NCI-H524 treated with DMSO at 0.1 percent for 48 hours (cell line): ENCODE measurements at regions not wholly inside any gene's neighbourhood (a gene's known extent, or its start where the extent isn't known, plus 50 kb on each side); places are given as distances from the start of the nearest gene placed in this dataset.

Experiments
- DNase-seq: peaks from one replicate; lab custom pipeline; 2025; lab: John Stamatoyannopoulos, UW

DNA sequence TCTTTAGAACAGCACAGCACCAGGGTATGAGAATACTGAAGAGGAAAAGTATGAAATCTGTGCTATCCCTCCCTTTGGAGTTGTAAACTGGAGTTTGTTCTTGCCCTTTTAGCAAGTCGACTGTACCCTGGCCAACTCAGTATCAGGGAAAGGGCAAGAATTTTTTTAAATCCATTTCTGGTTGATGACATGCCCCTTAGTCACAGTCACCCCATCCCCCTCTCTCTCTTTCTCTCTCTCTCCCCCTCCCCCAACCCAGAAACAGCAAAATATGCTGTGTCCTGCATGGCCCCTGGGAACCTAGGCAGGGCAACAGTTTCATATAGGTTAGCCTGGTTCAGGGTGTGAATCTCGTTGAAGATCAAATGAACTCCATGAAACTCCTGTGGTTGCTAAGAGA is 177.7 kb upstream of the ADO start:
- no peak for DNase-seq

GRCh38 chr10:62627983-62628382 is 176.5 kb upstream of the ADO start:
- DNase-seq, result no peak

GRCh38 chr10:62631241-62631640 is 173.3 kb upstream of the ADO start:
- DNase-seq, result no peak

GRCh38 chr10:62632071-62632809 is 172.3 kb upstream of the ADO start:
- no peak for DNase-seq

DNA sequence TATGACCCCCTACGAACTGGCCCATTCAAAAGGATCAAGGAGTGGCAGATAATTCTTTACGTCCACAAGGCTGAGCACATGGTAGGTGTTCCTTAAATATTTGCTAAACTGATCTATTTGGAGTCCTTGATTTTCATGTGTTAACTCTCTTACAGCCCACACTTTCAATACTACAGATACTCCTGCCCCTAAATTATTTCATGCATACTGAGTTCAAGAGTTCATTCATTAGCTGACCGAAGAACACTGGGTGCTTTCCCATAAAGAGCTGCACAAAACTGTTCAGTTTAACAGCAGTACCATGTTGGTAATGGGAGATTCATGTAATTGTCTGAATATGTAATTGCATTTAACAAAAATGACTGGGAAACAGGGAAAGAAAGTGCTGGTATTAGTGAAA is 170.5 kb upstream of the ADO start:
- DNase-seq, result no peak

DNA sequence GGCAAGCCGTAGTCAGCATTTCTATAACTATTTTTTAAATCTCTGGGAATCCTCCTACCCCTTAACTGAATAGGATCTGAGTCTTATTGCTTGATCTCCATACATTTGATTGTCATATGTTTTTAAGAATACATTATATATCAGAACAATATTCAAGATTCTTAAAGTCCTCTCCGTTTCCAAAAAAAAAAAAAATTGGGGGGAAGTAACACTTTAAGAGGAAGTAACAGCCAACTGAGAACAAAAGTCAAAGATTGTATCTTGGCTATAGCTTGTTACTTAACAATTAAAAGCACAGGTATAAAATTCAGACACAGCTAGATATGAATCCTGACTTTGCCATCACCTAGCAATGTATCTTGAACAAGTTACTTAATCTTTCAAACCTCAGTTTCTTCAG is 169.9 kb upstream of the ADO start:
- DNase-seq, result no peak

DNA sequence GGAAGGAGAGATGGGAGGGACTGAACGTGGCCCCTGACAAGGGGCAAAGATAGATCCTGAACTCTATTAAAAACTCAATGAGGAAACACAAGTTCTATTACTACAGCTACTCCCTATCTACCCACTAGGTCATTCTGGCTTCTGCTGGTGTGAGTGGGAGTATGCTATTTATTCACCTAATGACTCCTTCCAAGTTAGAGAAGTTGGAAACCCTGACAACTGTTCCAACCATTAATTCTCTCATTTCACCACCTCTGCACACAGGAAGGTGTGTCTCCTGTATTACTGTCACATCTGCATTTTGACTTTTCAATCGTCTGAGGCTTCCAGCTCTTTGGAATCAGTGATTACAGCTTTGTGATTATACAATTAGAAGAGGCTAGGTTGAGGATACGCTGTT is 169.4 kb upstream of the ADO start:
- DNase-seq, result no peak

GRCh38 chr10:62636825-62637248 is 167.7 kb upstream of the ADO start:
- DNase-seq, result no peak

DNA sequence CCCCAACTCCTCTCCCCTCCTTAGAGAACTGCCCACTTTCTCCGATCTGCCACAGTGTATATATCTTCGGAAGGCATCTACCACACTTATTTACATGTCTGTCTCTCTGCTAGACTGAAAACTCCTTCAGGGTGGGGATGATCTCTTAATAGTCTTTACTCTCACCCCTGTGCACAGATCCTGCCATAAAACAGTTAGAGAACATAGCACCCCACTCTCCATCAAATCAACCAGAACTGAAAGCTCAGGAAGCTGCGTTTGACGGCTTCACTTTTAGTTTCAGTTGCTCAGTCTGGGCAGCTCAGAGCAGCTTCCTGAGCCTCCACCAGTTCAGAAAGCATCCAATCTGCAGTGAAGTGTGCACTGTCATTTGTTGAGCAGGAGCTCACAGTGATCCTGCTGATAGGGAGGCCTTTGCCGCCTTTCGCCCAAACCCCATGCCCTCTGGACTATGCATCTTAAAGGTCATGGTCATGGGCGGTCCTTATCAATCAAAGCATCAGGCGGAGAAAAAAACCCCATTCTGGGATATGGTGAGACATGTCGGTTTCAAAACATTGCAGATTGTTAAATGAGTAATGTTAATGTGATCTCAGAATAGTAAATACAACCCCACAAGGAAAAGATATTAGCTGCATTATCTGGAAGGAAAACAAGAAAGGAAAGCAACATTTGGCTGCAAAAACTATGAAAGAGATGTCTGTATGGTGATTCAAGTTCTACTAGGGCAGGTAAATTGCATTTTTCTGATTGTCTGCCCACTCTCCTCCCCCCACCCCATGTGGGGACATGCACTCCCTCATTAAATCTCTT is 167.1 kb upstream of the ADO start:
- no peak for DNase-seq

DNA sequence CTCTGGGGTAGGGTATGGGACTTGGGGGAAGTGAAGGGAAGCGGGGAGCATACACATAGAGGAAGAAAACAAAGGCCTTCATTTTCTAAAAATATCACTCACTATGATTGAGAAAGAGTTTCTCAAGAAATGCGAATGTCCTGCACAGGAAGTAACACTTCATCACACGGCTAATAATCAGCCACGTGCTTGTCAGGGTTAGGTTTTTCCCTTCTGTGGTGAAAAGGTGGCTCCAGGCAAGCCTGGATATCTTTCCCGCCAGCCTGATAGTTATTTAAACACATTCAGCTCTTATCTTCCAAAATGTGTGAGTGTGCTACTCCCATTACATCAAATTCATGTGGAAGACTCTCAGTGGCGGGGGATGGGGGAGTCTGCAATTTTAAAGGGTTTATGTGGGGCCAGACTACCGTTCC is 166.4 kb upstream of the ADO start:
- no peak for DNase-seq

DNA sequence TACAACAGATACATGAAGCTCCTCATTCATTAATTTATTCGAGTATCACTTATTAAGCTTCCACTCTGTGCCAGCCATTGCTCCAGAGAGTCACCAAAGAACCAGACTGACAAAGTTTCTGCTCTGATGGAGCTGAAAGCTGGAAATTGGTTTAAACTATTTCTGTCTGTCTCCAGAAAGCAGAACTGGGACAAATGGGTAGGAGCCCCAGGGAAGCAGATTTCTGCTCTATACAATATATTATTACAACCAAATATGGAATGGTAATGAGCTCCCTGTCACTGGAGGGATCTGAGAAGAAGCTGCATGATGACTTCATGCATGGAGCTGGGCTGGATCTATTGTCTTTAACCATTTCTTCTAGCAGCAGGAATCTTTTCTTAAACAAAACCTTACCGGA is 165.4 kb upstream of the ADO start:
- DNase-seq, result no peak

DNA sequence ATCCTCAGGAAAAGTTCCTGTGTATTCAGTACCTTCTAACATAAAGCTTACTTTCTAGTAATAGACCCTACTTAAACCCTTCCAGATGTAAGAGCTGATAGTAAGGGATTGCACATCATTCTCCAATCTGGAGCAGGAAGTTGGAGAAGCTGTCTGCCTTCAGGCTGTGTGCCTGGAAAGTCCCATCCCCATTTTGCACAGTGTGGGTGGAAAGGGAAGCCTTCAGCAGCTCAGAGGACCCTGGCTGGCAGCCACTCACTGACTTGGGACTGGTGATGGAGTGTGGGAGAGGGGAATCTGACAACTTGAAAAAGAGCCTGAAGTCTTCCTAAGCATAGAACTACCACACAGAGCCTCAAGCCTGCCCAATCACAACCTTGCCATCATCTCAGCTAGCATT is 164.1 kb upstream of the ADO start:
- no peak for DNase-seq

DNA sequence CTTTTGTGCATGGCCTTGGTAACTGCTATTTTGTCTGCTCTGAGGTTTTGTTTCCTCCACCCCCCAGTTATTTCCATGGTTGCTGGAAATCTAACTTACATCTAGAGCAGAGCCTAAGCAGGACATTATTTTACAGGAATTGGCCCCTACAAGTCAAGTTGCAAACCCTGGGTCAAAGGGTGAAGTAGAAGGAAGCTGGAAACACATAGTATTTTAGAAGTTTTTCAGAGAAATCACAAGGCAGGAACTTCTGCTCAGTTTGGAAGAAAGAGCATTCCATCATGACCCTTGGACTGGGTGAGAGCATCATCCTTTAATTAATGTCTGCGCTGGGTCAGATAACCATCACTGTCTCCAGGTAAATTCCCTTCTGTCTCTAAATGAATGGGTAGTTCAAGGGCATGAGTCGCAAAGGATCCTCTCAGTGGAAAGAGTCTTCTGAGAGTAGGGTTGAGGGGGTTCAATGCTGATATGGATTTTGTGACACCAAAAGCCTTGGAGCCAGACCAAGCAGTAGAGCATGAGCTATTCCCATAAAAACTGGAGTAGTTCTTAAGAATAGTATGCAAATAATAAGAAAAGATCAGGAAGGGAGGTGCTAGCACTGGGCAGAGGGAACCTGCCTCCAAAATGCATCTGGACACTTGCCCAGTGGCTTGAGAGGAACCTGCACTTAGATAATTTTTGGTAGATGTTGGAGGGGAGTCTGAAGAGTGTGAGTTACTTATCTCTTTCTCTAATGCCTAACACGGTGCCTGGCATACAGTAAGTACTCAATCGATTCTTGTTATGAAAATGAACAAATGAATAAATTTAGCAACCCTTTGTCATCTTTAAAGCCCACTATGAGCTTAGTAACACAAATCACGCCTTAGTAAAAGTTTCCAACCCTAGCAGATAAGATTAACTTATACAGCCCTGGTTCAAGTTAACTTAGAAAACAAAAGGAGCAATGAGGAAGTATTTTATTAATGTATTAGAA is 160.6 kb upstream of the ADO start:
- DNase-seq, result no peak

DNA sequence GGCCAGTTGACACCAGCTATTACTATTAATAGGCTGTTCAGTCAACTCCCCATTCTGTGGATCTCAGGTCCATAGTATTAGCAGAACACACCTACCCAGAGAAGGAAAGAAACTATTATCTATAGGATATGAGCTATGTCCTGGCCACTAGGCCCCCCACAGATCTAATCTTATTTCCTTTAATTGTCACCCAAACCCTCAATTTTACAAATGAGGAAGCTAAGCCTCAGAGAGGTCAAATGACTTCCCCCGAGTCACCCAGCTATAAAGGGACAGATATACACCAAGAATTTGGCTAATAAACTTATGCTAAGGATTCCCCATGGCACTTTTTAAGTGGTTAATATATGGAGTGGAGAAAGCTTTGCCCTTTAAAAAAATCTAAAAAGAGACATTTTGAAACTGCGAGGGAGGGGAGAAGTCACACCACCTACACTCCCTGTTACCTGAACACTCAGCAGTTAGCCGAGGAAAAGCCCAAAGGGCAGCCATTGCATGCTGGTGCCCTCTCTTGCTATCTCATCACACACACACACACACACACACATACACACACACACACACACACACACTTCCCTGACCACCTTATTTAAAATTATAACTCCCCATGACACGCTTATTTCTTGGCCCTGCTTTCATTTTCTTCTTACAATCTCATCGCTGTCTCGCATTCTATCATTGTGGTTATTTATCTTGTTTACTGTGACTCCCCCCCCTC is 157.0 kb upstream of the ADO start:
- DNase-seq, result no peak

- DNase-seq, result no peak
These were observed 155.6 kb upstream of the ADO start for GRCh38 chr10:62648921-62649320.

GRCh38 chr10:62650411-62650810 is 154.1 kb upstream of the ADO start:
- DNase-seq, result no peak

DNA sequence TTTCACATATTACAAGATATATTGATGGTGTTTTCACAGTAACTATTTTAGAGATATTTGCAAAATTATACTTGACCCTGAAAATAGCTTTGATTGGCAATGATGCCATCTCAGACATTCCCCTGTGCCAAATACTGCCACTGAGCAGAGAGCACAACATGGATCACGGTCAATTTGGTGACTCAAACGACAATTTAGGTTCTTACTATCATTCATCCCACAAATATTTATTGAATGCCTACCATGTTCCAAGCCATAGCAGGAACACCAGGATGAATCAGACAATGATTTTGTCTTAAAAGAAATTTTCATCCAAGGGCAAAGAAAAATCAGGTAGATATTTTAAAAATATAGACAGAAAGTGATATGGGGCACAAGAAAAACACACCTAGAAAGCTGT is 153.2 kb upstream of the ADO start:
- no peak for DNase-seq

GRCh38 chr10:62652114-62652513 is 152.4 kb upstream of the ADO start:
- no peak for DNase-seq

DNA sequence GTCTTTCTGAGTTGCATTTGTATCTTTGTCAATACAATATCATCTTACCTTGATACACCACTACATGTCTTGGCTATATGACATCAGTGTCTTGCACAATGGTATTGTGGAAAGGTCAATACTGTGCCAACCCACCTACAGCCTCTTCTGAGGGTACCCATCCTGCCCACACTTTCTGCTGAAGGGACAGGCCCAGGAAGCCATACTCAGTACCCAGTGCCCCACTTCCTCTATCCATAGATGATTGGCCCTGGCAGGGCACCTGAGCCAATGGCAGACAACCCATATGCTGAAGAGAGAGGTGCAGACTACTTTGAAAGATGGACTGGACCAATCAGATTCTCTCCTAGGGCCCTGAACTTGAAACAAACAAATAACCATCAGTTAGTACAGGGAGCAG is 152.0 kb upstream of the ADO start:
- no peak for DNase-seq

DNA sequence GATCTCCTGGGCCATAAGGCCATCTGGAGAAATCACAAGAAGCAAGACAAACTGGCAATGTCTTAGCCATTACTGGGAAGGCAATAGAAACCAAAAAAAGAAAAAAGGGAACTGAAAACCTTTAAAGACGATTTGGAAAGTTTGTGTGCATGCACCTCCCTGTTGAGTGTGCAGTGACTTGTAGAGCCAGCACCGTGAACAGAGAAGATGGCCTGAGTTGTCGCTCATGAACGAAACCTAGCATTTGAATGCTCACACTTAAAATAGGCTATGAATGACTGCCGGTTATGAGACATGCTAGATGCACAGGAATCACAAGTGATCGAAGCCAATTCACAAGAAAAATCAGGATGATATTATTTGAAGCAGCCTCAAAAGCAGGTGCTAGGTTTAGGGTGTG is 151.3 kb upstream of the ADO start:
- DNase-seq, result no peak

DNA sequence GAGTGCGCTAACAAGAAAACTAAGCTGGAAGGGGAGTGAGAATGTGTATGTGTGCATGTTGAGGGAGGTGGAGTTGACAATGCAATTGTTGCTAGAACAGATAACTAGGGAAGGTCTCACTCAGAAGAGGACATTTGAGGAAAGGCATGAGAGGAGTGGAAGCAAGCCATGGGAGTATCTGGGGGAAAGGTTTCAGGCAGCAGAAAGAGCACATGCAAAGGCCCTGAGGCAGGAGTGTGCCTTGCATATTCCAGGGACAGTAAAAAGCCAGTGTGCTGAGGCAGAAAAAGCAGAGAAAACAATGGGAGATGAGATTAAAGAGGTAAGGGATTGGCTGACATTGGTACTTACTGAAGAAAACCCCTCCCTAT is 149.6 kb upstream of the ADO start:
- DNase-seq, result no peak
